RWPE1 (cell line): ENCODE measurements at regions not wholly inside any gene's neighbourhood (a gene's known extent, or its start where the extent isn't known, plus 50 kb on each side); places are given as distances from the start of the nearest gene placed in this dataset.
A peak's percentile ranks its signal among the peaks of the same experiment; 100 is the strongest.

Source experiments
- CTCF ChIA-PET: fragments of 350-600 bp; sonication (Branson Sonifier 250); formaldehyde crosslinking; extraction: SDS; loops from one replicate; lab custom pipeline; 2021; lab: Yijun Ruan, JAX
- POLR2A ChIA-PET: fragments of 400-600 bp; formaldehyde crosslinking; extraction: SDS; loops from one replicate; lab custom pipeline; 2020; ENCODE audit warnings: antibody characterized with exemption; ENCODE audit not compliant: low non-redundant PET; lab: Yijun Ruan, JAX
- DNase-seq: peaks from one replicate; pipeline ENCODE4 v3.0.0; 2012; ENCODE audit warnings: low spot score
- H3K27ac ChIP-seq: fragments of 450-650 bp; 2 replicates; pipeline ENCODE4 v1.5.1; 2017
- TF ChIP-seq, protein P1 (sequence below): fragments of 450-650 bp; conservative IDR thresholded peaks from 2 replicates; pipeline ENCODE4 v1.5.1; 2017; ENCODE audit warnings: low read depth, mild to moderate bottlenecking

GRCh38 chrY:7771771-7772170, 860.2 kb upstream of the AMELY start:
- no peak for DNase-seq
- TF ChIP-seq, protein P1, sequence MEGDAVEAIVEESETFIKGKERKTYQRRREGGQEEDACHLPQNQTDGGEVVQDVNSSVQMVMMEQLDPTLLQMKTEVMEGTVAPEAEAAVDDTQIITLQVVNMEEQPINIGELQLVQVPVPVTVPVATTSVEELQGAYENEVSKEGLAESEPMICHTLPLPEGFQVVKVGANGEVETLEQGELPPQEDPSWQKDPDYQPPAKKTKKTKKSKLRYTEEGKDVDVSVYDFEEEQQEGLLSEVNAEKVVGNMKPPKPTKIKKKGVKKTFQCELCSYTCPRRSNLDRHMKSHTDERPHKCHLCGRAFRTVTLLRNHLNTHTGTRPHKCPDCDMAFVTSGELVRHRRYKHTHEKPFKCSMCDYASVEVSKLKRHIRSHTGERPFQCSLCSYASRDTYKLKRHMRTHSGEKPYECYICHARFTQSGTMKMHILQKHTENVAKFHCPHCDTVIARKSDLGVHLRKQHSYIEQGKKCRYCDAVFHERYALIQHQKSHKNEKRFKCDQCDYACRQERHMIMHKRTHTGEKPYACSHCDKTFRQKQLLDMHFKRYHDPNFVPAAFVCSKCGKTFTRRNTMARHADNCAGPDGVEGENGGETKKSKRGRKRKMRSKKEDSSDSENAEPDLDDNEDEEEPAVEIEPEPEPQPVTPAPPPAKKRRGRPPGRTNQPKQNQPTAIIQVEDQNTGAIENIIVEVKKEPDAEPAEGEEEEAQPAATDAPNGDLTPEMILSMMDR = no peak
- CTCF ChIA-PET = no interaction called here
- no peak overlapping the region for H3K27ac ChIP-seq
- POLR2A ChIA-PET = no interaction called here

- no peak overlapping the region for H3K27ac ChIP-seq
- DNase-seq = peak; percentile 0
- ChIA-PET POLR2A (no interaction called here), CTCF (no interaction called here)
- TF ChIP-seq, protein P1 = no peak
Measured at GRCh38 chrY:7769790-7770375, 858.3 kb upstream of the AMELY start.

GRCh38 chrY:7768901-7769300, 857.3 kb upstream of the AMELY start:
- ChIA-PET POLR2A (no interaction called here), CTCF (no interaction called here)
- no peak for DNase-seq
- no peak overlapping the region for H3K27ac ChIP-seq
- TF ChIP-seq, protein P1 = no peak

DNA sequence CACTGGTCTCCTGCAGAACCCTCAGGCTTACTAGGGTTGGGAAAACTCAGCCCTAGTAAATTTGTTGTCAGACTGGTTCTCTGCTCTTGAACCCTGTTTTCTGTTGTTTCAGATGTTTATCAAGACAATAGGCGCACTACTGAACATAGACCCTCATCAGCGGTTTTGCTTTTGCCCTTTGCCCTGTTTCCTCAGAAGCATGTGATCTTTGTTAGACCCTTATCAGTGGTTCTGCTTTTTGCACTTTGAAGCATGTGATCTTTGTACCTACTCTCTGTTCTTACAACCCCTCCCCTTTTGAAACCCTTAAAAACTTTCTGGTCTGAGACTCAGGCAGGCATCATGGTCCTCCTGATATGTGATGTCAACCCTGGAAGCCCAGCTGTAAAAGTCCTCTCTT, 842.2 kb upstream of the AMELY start:
- POLR2A ChIA-PET = no interaction called here
- no peak for DNase-seq
- CTCF ChIA-PET = no interaction called here
- H3K27ac ChIP-seq = no peak overlapping the region
- TF ChIP-seq, protein P1 = no peak

- POLR2A ChIA-PET = no interaction called here
- no peak for DNase-seq
- CTCF ChIA-PET = no interaction called here
- no peak overlapping the region for H3K27ac ChIP-seq
- TF ChIP-seq, protein P1 = no peak
Measured at GRCh38 chrY:7746781-7747180, 835.2 kb upstream of the AMELY start.

DNA sequence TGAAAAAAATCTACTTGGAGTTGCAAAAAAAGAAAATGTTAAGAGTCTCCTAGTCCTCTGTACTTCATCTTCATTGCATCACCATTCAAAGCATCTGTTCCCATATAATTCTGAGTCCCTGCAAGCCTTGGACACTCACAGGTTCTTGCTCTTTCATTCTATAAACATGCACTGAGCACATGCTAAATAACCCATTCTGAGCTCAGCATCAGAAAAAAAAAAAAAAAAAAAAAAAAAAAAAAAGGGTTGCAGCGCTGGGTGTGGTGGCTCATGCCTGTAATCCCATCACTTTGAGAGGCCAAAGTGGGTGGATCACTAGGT, 834.0 kb upstream of the AMELY start:
- no peak for DNase-seq
- TF ChIP-seq, protein P1 = no peak
- CTCF ChIA-PET = no interaction called here
- POLR2A ChIA-PET = no interaction called here
- H3K27ac ChIP-seq = no peak overlapping the region
